ENCODE measurements at regions not wholly inside any gene's neighbourhood (a gene's known extent, or its start where the extent isn't known, plus 50 kb on each side); places are given as distances from the start of the nearest gene placed in this dataset.

DNA sequence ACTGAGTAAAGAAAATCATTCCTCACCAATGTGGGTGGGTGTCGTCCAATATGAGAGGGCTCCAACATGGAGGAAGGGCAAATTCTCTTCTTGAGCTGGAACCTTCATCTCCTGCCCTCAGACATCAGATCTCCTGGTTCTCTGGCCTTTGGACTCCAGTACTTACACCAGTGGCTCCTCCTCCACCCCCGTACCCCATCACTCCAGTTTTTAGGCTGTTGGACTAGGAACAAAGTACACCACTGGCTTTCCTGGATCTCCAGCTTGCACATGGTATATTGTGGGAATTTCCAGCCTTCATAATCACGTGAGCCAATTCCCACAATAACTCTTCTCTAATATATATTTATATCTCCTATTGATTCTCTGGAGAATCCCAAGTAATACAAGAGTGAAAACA lies 196.9 kb downstream of the PDHA2 start:
- peaks cover 4% of the 10 kb centered on the region; the same call in 1 of the 2 replicates for H3K9me3 ChIP-seq (ENCODE audit: control insufficient read depth, insufficient read depth, low read length)
- H3K4me1 ChIP-seq (ENCODE audit: control insufficient read depth, insufficient read depth, low read length) = no peaks in the 10 kb centered on the region
- in situ Hi-C loops (cut with MboI; ENCODE audit: low sequenced_read_pairs) = no loop called here
- BruUV-seq (replicated peaks) = no TSS peak
- H3K27ac ChIP-seq (ENCODE audit: insufficient read depth, low read length) = no peak overlapping the region
- dilution Hi-C loops (cut with HindIII; ENCODE audit: low sequenced_read_pairs, unreplicated experiment) = no loop called here
- H3K27me3 ChIP-seq (ENCODE audit: control insufficient read depth, insufficient read depth, low read length) = no peaks in the 10 kb centered on the region
- no peak overlapping the region for H3K56ac ChIP-seq (ENCODE audit: extremely low read depth, insufficient read depth, low read length)
- no peak overlapping the region for H3K18ac ChIP-seq (ENCODE audit: low read depth, low read length)
- H3K36me3 ChIP-seq (ENCODE audit: control insufficient read depth, insufficient read depth, low read length) = no peaks in the 10 kb centered on the region
- H4K91ac ChIP-seq (ENCODE audit: insufficient read depth, low read depth, low read length) = no peak overlapping the region
- no peaks in the 10 kb centered on the region for H3K79me1 ChIP-seq (ENCODE audit: low read depth in 1 of 2, low read length in 2 of 2)
- no peak overlapping the region for H2AFZ ChIP-seq (replicated peaks; ENCODE audit: low read length, poor library complexity)
- H4K5ac ChIP-seq (ENCODE audit: low read depth, low read length) = no peak overlapping the region
- H3K14ac ChIP-seq (replicated peaks; ENCODE audit: low read depth, low read length) = no peak overlapping the region
- no peaks in the 10 kb centered on the region for H4K20me1 ChIP-seq (ENCODE audit: insufficient read depth, low read length)
- no peak overlapping the region for H3K4me3 ChIP-seq (ENCODE audit: insufficient read depth, low read depth, low read length)
- H3K4me2 ChIP-seq (ENCODE audit: low read depth, low read length) = no peak overlapping the region
- no peak overlapping the region for H2AK5ac ChIP-seq (ENCODE audit: low read depth, low read length)
- no peak overlapping the region for H2BK5ac ChIP-seq (ENCODE audit: low read depth, low read length, poor library complexity, severe bottlenecking)
- POLR2A ChIA-PET (ENCODE audit: unreplicated experiment) = no interaction called here
- H2BK120ac ChIP-seq (ENCODE audit: low read depth, low read length) = no peak overlapping the region
- H2BK15ac ChIP-seq (ENCODE audit: low read depth, low read length) = no peak overlapping the region
- H3K23ac ChIP-seq (ENCODE audit: low read depth, low read length) = no peak overlapping the region
- CTCF ChIA-PET = no interaction called here
- H2BK20ac ChIP-seq (ENCODE audit: low read depth, low read length) = no peak overlapping the region
- no peak overlapping the region for H4K8ac ChIP-seq (ENCODE audit: low read depth in 2 of 2, low read length in 2 of 2)
- ATAC-seq (ENCODE audit: low read depth) = no peak
- intact Hi-C loops (cut with micrococcal nuclease) = loop anchor here (10.0 kb wide), 1 partner anchor 872 kb away; no protein-coding TSS in a partner anchor
- WGBS, 2 experiments (ENCODE audit: extremely low coverage in 2 of 2, insufficient read length in 1 of 2) = no CpG with 5 or more reads among the region's 3 CpGs
- no peak for TF ChIP-seq RFX5 (IDR thresholded peaks at IDR 0.05; ENCODE audit: low read depth, low read length)
- TF ChIP-seq CEBPB (IDR thresholded peaks at IDR 0.05; ENCODE audit: low read depth, low read length) = no peak
- no peak for TF ChIP-seq MAFK (IDR thresholded peaks at IDR 0.05; ENCODE audit: low read depth, low read length)
- no peaks in the 10 kb centered on the region for H3K9me1 ChIP-seq (ENCODE audit: insufficient read depth, low read length)
- no peak overlapping the region for H3K9ac ChIP-seq (ENCODE audit: low read depth, low read length)
- no peak overlapping the region for H3K4ac ChIP-seq (ENCODE audit: low read depth, low read length)
- no peak overlapping the region for H2AK9ac ChIP-seq (replicated peaks; ENCODE audit: low read depth, low read length, poor library complexity)
- DNase-seq = no peak
